SK-N-MC (cell line): ENCODE measurements at regions not wholly inside any gene's neighbourhood (a gene's known extent, or its start where the extent isn't known, plus 50 kb on each side); places are given as distances from the start of the nearest gene placed in this dataset.

Source experiments
- EZH2 ChIP-seq: fragments of 200-600 bp; sonication (generic); IDR thresholded peaks from one replicate; pipeline ENCODE4 v1.6.1; 2017; ENCODE audit warnings: antibody characterized with exemption
- FOXP2 ChIP-seq: optimal IDR thresholded peaks from 2 replicates; pipeline ENCODE3; 2011; ENCODE audit warnings: mild to moderate bottlenecking, moderate library complexity; ENCODE audit not compliant: insufficient read depth; ENCODE audit errors: extremely low read length, control extremely low read depth
- POLR2AphosphoS5 ChIP-seq: IDR thresholded peaks from 2 replicates; pipeline ENCODE4 v1.6.1; 2012; ENCODE audit warnings: mild to moderate bottlenecking, low read depth, low read length, borderline replicate concordance

DNA sequence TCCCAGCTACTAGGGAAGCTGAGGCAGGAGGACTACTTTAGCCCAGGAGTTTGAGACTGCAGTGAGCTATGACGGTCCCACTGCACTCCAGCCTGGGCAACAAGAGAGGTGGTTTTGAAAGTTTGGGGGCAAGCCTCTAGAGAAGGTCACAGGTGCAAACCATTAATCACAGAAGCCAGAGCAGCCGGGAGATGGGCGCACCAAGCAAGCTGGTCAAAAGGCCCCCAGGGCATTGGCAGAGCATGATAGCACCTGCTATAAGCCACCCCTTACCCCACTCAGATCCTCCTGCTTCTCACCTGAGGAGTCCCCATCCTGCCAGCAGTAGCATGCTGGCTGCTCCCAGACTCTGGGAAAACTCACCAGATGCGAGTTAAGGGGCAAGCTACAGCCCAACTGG, 116.1 kb upstream of the RAB12 start:
- no peak for TF ChIP-seq POLR2AphosphoS5
- no peak for TF ChIP-seq EZH2
- no peak for TF ChIP-seq FOXP2
